ENCODE measurements at regions not wholly inside any gene's neighbourhood (a gene's known extent, or its start where the extent isn't known, plus 50 kb on each side); places are given as distances from the start of the nearest gene placed in this dataset.
"Not testable (repeated sequence)": the region's sequence is repeated elsewhere in the genome, so short reads cannot be mapped to it uniquely, and the experiment has no call there.

- in situ Hi-C loops (cut with MboI; ENCODE audit: low pct_unique_long_range_greater_than_20kb, low sequenced_read_pairs): no loop called here
- DNase-seq: no peak
Observed at GRCh38 chr2:3117650-3118216, 259.9 kb downstream of the EIPR1 start.

GRCh38 chr2:3116371-3116770, 261.2 kb downstream of the EIPR1 start:
- DNase-seq: no peak
- in situ Hi-C loops (cut with MboI; ENCODE audit: low pct_unique_long_range_greater_than_20kb, low sequenced_read_pairs): no loop called here

- no peak for DNase-seq
- in situ Hi-C loops (cut with MboI; ENCODE audit: low pct_unique_long_range_greater_than_20kb, low sequenced_read_pairs): no loop called here
Observed at GRCh38 chr2:3115301-3116042, 262.1 kb downstream of the EIPR1 start.

GRCh38 chr2:3114406-3115185, 263.0 kb downstream of the EIPR1 start:
- DNase-seq: no peak
- in situ Hi-C loops (cut with MboI; ENCODE audit: low pct_unique_long_range_greater_than_20kb, low sequenced_read_pairs): no loop called here

GRCh38 chr2:3113769-3114168, 263.8 kb downstream of the EIPR1 start:
- in situ Hi-C loops (cut with MboI; ENCODE audit: low pct_unique_long_range_greater_than_20kb, low sequenced_read_pairs): no loop called here
- no peak for DNase-seq

GRCh38 chr2:3113122-3113521, 264.5 kb downstream of the EIPR1 start:
- no peak for DNase-seq
- in situ Hi-C loops (cut with MboI; ENCODE audit: low pct_unique_long_range_greater_than_20kb, low sequenced_read_pairs): no loop called here

GRCh38 chr2:3112553-3112952, 265.1 kb downstream of the EIPR1 start:
- in situ Hi-C loops (cut with MboI; ENCODE audit: low pct_unique_long_range_greater_than_20kb, low sequenced_read_pairs): no loop called here
- no peak for DNase-seq

GRCh38 chr2:3112131-3112530, 265.5 kb downstream of the EIPR1 start:
- in situ Hi-C loops (cut with MboI; ENCODE audit: low pct_unique_long_range_greater_than_20kb, low sequenced_read_pairs): no loop called here

GRCh38 chr2:3110994-3111666, 266.5 kb downstream of the EIPR1 start:
- in situ Hi-C loops (cut with MboI; ENCODE audit: low pct_unique_long_range_greater_than_20kb, low sequenced_read_pairs): no loop called here
- DNase-seq: no peak

More at GRCh38 chr2:3112131-3112530, 265.5 kb downstream of the EIPR1 start:
- no peak for DNase-seq

GRCh38 chr2:3110555-3110954, 267.1 kb downstream of the EIPR1 start:
- in situ Hi-C loops (cut with MboI; ENCODE audit: low pct_unique_long_range_greater_than_20kb, low sequenced_read_pairs): no loop called here
- no peak for DNase-seq

- in situ Hi-C loops (cut with MboI; ENCODE audit: low pct_unique_long_range_greater_than_20kb, low sequenced_read_pairs): no loop called here
Observed at GRCh38 chr2:3108710-3109702, 268.6 kb downstream of the EIPR1 start.

GRCh38 chr2:3108105-3108504, 269.5 kb downstream of the EIPR1 start:
- no peak for DNase-seq
- in situ Hi-C loops (cut with MboI; ENCODE audit: low pct_unique_long_range_greater_than_20kb, low sequenced_read_pairs): no loop called here

More at GRCh38 chr2:3108710-3109702, 268.6 kb downstream of the EIPR1 start:
- no peak for DNase-seq

GRCh38 chr2:3107567-3107966, 270.1 kb downstream of the EIPR1 start:
- in situ Hi-C loops (cut with MboI; ENCODE audit: low pct_unique_long_range_greater_than_20kb, low sequenced_read_pairs): no loop called here
- DNase-seq: no peak

GRCh38 chr2:3105814-3106569, 271.6 kb downstream of the EIPR1 start:
- DNase-seq: no peak
- in situ Hi-C loops (cut with MboI; ENCODE audit: low pct_unique_long_range_greater_than_20kb, low sequenced_read_pairs): no loop called here

- DNase-seq; in situ Hi-C loops (cut with MboI; ENCODE audit: low pct_unique_long_range_greater_than_20kb, low sequenced_read_pairs): not testable (repeated sequence)
Observed at GRCh38 chr2:3104958-3105813, 272.4 kb downstream of the EIPR1 start.

- no peak for DNase-seq
- in situ Hi-C loops (cut with MboI; ENCODE audit: low pct_unique_long_range_greater_than_20kb, low sequenced_read_pairs): no loop called here
Observed at GRCh38 chr2:3104261-3104660, 273.4 kb downstream of the EIPR1 start.

GRCh38 chr2:3102922-3103569, 274.6 kb downstream of the EIPR1 start:
- DNase-seq: no peak
- in situ Hi-C loops (cut with MboI; ENCODE audit: low pct_unique_long_range_greater_than_20kb, low sequenced_read_pairs): no loop called here
